Nephron progenitor cell (in vitro differentiated cells): ENCODE measurements at regions not wholly inside any gene's neighbourhood (a gene's known extent, or its start where the extent isn't known, plus 50 kb on each side); places are given as distances from the start of the nearest gene placed in this dataset.

Source experiments
- DNase-seq: peaks from one replicate; pipeline ENCODE4 v3.0.0; 2021
- H3K27ac Mint-ChIP-seq: 2 replicates; pipeline ENCODE4 v1.8.0; 2021; ENCODE audit warnings: mild to moderate bottlenecking, moderate library complexity, mixed read lengths
- H3K27me3 Mint-ChIP-seq: 2 replicates; pipeline ENCODE4 v1.8.0; 2021; ENCODE audit warnings: mild to moderate bottlenecking, low read depth, mixed read lengths; ENCODE audit not compliant: poor library complexity
- H3K36me3 Mint-ChIP-seq: 2 replicates; pipeline ENCODE4 v1.8.0; 2021; ENCODE audit warnings: low read depth, mixed read lengths
- H3K4me1 Mint-ChIP-seq: 2 replicates; pipeline ENCODE4 v1.8.0; 2021; ENCODE audit warnings: mixed read lengths
- H3K4me3 Mint-ChIP-seq: 2 replicates; pipeline ENCODE4 v1.8.0; 2021; ENCODE audit warnings: mild to moderate bottlenecking, moderate library complexity, mixed read lengths
- H3K9me3 Mint-ChIP-seq: 2 replicates; pipeline ENCODE4 v1.8.0; 2021; ENCODE audit warnings: mild to moderate bottlenecking, moderate library complexity, mixed read lengths
- TF ChIP-seq, protein P1 (sequence below): fragments of 200-600 bp; sonication (generic); IDR thresholded peaks from 2 replicates; pipeline ENCODE4 v1.5.0; 2021; ENCODE audit warnings: antibody characterized with exemption

DNA sequence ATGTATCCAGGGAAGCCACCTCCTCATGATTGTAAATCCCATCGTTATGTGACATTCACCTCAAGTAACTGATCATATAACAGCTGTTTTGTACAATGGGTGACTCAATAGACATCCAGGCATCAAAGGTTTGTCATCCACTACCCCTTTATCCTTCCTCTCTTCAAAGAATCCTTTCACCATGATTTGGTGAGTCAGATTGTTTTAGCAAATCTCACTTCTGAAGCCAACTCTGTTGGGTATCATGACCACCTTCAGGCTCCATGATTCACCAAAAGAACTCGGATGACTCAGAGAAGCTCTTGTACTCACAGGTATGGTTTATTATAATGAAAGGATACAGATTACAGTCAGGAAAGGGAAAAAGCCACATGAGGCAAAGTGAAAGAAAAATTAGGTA, 132.1 kb downstream of the PWWP3B start:
- Mint-ChIP-seq H3K27ac (no peak overlapping the region), H3K4me1 (no peaks in the 10 kb centered on the region), H3K4me3 (no peak overlapping the region), H3K9me3 (peaks cover 30% of the 10 kb centered on the region), H3K36me3 (no peaks in the 10 kb centered on the region), H3K27me3 (no peaks in the 10 kb centered on the region)
- no peak for DNase-seq
- TF ChIP-seq, protein P1, sequence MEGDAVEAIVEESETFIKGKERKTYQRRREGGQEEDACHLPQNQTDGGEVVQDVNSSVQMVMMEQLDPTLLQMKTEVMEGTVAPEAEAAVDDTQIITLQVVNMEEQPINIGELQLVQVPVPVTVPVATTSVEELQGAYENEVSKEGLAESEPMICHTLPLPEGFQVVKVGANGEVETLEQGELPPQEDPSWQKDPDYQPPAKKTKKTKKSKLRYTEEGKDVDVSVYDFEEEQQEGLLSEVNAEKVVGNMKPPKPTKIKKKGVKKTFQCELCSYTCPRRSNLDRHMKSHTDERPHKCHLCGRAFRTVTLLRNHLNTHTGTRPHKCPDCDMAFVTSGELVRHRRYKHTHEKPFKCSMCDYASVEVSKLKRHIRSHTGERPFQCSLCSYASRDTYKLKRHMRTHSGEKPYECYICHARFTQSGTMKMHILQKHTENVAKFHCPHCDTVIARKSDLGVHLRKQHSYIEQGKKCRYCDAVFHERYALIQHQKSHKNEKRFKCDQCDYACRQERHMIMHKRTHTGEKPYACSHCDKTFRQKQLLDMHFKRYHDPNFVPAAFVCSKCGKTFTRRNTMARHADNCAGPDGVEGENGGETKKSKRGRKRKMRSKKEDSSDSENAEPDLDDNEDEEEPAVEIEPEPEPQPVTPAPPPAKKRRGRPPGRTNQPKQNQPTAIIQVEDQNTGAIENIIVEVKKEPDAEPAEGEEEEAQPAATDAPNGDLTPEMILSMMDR = no peak

DNA sequence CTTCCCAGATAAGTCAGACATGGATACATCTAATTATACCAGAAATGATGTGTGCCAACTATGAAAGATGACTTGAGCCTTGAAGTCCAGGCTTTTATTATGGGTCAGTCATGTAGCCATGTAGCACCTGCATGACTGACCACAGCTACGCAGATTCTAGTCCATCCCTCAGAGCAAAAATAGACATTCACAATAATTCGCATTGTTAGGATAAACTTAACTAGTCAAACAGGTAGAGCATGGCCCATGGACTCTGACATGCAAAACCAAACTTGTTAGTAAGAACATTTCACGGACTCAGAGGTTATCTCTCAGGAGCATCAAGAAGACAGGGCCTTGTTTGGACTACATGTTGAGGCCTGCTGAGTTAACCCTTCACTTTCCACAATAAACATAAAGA, 132.6 kb downstream of the PWWP3B start:
- Mint-ChIP-seq H3K27ac (no peak overlapping the region), H3K4me1 (no peaks in the 10 kb centered on the region), H3K36me3 (no peaks in the 10 kb centered on the region), H3K4me3 (no peak overlapping the region), H3K27me3 (no peaks in the 10 kb centered on the region), H3K9me3 (peaks cover 34% of the 10 kb centered on the region)
- TF ChIP-seq, protein P1 = no peak
- no peak for DNase-seq

DNA sequence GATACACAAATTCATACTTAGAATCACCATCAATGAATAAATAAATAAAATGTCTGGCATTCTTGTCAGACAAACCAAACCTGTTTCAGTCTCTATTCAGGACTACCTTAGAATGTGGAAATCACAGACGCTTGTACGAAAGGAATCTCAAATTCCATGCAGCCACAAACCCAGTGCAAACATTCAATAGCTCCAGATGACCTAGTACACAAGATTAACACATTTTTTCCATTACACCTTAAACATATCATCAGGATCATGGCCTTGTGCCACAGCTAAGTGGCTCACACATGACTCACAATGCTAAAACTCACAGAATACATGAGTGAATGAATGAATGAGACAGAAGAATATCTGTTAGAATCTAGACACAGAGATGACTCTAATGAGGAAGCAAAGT, 134.2 kb downstream of the PWWP3B start:
- Mint-ChIP-seq H3K36me3 (no peaks in the 10 kb centered on the region), H3K4me1 (no peaks in the 10 kb centered on the region), H3K27ac (no peak overlapping the region), H3K27me3 (no peaks in the 10 kb centered on the region), H3K9me3 (peaks cover 43% of the 10 kb centered on the region), H3K4me3 (no peak overlapping the region)
- DNase-seq = no peak
- TF ChIP-seq, protein P1 = no peak

DNA sequence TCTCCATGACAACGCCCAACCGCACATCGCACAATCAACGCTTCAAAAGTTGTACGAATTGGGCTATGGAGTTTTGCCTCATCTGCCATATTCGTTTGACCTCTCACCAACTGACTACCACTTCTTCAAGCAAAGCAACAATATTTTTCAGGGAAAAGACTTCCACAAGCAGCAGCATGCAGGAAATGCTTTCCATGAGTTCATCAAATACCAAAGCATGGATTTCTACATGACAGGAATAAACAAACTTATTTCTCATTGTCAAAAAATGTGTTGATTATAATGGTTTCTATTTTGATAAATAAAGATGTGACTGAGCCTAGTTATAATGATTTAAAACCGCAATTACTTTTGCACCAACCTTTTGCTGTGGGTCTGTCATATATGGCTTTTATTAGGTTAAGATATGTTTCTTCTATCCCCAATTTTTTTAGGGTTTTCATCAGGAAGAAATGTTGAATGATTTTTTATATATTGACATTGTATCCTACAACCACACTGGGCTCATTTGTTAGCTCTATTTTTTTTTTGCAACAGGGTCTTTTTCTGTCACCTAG, 138.4 kb downstream of the PWWP3B start:
- TF ChIP-seq, protein P1 = no peak
- Mint-ChIP-seq H3K4me1 (no peaks in the 10 kb centered on the region), H3K27me3 (no peaks in the 10 kb centered on the region), H3K27ac (no peak overlapping the region), H3K9me3 (peaks cover 56% of the 10 kb centered on the region), H3K36me3 (no peaks in the 10 kb centered on the region), H3K4me3 (no peak overlapping the region)
- DNase-seq = no peak

DNA sequence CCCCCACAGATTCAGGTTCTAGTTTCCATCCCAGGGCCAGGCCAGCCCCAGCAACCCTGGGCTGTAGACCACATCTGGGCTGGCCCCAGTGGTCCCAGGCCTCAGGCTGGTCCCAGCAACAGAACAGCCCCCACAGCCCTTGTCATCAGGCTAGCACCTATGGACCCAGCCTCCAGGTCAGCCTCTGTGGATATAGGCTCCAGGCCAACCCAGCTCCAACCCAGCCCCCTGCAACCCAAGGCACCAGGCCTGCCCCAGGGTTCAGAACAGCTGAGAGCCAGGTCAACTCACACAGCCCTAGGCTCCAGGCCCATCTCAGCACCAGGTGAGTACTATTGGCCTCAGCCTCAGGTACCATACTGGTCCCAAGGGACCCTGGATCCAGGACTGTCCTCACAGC, 155.3 kb downstream of the PWWP3B start:
- H3K27ac Mint-ChIP-seq = no peak overlapping the region
- TF ChIP-seq, protein P1 = no peak
- no peak overlapping the region for H3K4me3 Mint-ChIP-seq
- peaks cover 60% of the 10 kb centered on the region for H3K9me3 Mint-ChIP-seq
- H3K36me3 Mint-ChIP-seq = no peaks in the 10 kb centered on the region
- no peaks in the 10 kb centered on the region for H3K4me1 Mint-ChIP-seq
- DNase-seq = no peak
- H3K27me3 Mint-ChIP-seq = no peaks in the 10 kb centered on the region

DNA sequence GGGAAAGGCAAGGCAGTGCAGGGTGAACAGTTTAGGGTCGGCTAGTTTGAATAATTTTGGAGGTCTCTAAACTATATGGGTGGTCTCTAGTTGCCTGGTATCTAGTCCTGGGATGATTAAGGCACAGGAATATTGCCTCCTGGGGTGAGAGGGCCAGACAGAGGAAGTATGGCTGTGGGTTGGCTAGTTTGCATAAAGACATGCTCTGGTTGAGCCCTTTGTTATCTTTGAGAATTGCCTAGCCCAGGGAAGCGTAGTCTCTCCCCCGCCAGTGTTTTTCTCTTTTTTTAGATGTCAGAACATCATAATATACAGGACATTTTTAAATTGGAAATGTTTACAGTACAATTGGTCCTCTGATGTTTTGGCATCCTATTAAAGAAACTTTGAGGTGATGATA, 163.5 kb downstream of the PWWP3B start:
- H3K36me3 Mint-ChIP-seq = no peaks in the 10 kb centered on the region
- no peaks in the 10 kb centered on the region for H3K4me1 Mint-ChIP-seq
- peaks cover 58% of the 10 kb centered on the region for H3K9me3 Mint-ChIP-seq
- TF ChIP-seq, protein P1 = no peak
- DNase-seq = no peak
- H3K27ac Mint-ChIP-seq = no peak overlapping the region
- no peak overlapping the region for H3K4me3 Mint-ChIP-seq
- H3K27me3 Mint-ChIP-seq = peaks cover 4% of the 10 kb centered on the region
